GM19395 (cell line): ENCODE measurements at regions not wholly inside any gene's neighbourhood (a gene's known extent, or its start where the extent isn't known, plus 50 kb on each side); places are given as distances from the start of the nearest gene placed in this dataset.
"Not testable (repeated sequence)": the region's sequence is repeated elsewhere in the genome, so short reads cannot be mapped to it uniquely, and the experiment has no call there.

Experiments used
- ATAC-seq: cut with Tn5 transposase; IDR thresholded peaks from one replicate; pipeline ENCODE4 v1.9.1; 2021; ENCODE audit warnings: mild to moderate bottlenecking, moderate library complexity; ENCODE audit not compliant: unreplicated experiment

DNA sequence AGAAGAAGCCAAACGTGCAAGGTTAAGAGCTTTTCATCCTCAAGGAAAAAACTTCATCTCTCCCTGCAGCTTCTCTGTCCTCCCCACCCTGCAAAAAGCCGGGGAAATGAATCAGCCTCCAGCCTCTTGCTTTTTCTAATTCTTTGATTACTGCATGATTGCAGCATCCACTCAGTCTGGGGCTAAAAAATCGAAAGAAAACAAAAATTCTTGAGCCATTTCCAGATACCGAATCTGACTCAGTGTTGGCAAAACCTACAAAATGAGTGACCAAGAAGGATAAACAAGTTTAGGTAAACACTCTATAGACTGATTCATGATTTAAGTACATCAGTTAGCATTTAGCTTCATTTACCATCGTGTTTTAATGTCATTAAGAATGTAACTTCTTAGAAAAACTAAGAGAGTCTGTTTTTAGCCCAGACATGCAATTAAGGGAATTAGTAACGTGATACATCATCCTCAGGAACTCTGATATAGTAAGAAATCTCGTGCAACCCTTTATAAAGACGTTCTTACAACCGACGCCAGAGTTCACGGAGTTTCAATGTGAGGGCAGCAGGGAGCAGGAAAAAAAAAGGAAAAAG, 287.3 kb upstream of the FOXF1 start:
- no peak for ATAC-seq

DNA sequence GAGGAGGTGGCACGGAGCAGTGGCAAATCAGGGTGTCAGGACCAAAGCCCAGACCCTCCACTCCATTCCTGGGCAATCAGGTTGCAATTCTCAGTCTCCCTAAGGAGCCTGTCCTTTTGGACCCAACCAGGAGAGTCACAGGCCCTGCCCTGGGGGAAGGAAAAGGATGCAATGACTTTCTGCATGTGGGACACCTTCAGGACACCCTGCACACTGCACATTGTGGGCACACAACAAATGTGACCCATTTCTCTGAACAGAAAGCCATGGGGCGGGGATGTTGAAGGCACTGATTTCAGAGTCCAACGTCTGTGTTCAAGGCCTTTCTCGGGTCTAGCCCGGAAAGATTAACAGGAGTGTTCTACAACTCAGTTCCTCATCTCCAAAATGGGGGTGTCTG, 286.2 kb upstream of the FOXF1 start:
- ATAC-seq = no peak

DNA sequence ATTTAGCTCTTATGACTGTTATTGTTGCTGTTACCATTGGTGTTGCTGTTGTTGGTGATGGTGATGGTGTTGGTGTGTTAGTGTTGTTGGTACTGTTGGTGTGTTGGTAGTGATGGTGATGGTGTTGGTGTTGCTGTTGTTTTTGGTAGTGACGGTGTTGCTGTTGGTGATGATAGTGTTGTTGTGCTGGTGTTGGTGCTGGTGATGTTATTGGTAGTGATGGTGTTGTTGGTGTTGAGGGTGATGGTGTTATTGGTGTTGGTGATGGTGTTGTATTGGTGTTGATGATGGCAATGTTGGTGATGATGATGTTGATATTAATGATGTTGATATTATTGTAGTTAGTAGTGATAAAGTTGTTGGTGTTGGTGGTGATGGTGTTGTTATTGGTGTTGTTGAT, 285.7 kb upstream of the FOXF1 start:
- ATAC-seq = no peak

DNA sequence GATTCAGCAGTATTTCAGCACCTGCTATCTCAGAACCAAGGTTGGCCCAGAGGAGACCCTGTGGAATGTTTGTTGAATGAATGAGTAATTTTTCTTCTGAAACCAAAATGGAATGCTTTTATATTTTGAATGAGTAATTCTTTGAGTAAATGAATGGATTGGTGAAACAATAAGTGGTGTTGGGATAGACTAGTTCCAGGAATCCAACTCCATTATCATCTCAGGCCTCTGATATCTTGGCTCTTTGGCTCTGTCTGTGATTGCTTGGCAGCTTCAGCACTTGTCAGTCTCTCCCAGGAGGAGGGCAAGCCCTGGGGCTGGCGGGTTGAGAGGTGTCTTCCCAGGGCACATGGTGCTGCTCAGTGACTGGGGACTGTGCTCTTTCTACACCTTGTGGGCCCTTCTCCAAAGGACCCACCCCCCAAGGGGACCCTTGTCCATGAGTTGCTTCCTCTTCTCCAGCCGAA, 284.4 kb upstream of the FOXF1 start:
- no peak for ATAC-seq

DNA sequence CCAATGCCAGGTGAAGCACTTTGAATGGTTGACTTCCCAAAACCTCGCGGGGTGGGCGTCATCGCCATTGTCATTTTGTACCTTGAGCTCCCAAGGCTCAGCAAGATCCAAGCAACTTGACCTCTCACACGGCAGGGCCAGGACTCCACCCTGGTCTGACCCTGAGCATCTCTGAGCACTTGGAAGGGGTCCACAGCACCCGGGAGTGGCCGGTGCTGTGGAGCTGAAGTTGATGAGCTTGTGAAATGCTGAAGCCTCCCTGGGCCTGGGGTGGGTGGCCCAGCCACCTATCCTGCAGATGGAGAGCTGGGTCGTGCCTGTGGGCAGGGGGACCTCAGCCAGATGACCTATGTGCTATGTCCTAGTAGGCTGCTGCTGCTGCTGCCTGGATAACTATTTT, 283.3 kb upstream of the FOXF1 start:
- ATAC-seq = no peak

DNA sequence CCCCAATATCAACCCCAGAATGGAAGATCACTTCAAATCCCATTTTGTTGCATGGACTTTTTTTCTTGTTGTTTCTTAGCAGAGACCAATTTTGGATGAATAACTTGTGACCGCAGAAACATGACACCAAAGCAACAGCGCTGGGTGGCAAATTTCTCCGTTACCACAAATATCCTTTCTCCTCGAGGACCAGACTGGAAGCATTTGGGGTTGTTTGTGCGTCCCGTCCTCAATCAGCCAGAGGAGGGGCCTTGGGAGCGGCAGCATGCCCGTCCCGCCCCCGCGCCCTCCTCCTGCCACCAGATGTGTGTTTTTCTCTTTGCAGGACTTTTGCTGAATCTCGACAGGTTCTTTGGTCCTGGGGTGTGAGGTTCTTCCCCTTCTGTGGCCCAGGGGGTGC, 282.5 kb upstream of the FOXF1 start:
- ATAC-seq = no peak

DNA sequence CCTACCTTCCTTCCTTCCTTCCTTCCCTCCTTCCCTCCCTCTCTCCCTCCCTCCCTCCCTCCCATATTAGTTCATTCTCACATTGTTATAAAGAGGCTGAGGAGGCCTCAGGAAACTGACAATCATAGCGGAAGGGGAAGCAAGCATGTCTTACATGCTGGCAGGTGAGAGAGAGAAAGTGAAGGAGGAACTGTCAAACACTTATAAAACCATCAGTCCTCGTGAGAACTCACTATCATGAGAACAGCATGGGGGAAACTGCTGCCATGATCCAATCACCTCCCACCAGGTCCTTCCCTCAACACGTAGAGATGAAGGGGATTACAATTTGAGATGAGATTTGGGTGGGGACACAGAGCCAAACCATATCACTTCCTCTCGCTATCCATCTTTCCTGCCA, 281.6 kb upstream of the FOXF1 start:
- no peak for ATAC-seq

DNA sequence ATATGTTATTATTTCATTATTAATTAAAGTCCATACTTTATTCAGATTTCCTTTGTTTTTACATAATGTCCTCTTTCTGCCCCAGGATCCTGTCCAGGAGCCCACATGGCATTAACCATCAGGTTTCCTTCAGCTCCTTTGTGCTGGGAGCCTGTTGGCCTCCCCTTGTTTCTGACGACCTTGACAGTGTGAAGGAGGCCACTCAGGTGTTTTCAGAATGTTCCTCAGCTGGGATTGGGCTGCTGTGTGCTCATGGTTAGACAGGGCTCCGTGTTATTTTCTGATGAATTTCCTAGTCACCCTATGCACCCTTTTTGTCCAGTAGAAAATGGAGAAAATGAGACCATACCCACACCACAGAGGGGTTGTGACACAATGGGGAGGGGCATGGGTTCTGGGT, 281.0 kb upstream of the FOXF1 start:
- no peak for ATAC-seq

DNA sequence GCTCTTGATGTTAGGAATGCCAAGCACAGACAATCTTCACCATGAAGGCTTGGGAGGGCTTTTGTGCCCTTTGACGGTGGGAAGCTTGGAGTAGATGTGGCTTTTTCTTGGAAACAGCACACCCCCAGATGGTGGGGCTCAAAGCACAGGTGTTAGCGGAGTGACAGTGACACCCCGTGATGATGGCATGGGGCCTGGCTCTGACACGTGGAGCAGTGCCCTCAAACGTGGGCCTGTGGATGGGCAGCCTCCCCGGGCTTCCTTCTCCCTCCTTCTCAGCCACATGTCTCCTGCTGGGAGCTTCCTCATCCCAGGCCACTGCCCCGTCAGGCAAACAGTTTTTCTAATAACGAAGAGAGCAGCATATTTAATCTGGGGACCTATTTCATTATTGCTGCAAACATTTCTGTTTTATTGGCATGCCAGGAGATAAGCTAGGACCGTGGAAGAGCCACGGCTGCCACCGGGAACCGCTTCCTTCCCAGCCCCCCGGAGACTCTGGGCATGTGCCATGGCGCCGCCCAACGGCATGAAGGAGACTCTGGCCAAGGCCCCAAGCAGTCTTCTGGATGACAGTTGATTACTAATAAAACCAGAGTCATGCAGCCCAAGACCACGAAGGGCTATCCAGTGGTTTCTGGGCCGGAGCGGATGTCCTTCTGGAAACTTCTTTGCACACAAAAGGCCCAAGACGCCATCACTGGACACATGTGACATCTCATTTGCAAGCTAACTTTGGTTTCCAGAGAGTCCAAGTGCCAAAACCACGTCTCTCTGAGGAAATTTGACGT, 280.3 kb upstream of the FOXF1 start:
- ATAC-seq = no peak

DNA sequence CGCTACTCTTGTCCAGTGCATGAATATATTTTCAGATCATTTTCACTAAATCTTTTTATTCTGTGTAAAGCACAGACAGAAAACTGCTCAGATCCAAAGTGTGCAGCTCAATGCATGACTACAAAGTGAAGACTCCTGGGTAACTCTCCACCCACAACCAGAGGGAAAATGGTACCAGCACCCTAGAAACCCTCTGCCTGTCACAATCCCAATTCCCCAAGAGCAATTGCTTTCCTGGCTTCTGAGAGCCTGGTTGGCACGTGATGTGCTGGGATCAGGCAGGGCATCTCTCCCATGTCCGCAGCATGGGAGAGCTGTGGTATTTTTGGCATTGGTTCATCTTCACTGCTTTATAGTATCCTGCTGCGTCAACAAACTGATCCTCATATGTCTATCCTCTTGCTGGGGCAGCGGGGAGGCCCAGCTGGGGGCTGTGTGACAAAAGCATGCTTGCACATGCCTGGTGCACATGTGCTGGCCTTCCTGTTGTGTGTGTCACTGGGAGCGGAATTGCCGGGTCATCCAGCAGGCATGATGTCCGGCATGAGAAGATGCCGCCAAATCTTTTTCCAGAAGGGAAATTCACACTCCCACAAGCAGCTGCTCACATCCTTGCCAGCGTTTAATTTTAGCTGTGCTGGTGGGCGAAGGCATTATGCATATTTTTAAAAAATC, 278.9 kb upstream of the FOXF1 start:
- ATAC-seq = no peak

DNA sequence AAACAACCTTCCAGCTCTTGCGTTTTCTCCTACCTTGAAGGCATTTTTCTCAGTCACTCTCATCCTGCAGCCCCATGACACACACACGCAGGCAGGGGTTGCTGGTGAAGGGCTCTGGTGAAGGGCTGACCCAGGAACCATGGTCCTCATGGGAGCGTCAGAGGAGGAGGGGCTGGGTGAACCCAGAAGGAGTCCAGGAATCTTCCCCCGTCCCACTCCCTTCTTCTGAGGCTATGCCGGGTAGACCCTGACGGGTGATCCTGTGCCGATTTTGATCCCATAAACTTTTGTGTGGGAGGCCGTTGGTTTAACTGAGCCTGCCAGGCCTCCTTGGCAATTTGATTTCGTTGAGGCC, 278.4 kb upstream of the FOXF1 start:
- no peak for ATAC-seq

DNA sequence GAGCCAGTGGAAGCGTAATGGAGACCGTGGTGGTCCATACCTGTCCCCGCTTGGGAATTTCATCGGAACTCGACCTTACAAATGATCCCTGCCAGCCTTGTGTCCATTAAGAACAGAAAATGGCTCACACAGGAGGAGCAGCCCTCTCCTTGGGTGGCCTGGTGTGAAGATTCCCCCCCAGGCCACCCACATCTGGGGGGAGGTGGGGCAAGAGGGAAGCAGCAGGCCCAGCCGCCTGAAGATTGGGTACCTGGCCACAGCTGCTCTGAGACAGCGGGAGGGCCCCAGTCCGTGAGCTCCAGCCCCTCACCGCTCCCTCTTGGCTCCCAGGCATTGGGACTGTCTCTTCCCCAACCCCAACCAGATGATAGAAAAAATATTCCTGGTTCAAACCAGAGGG, 277.8 kb upstream of the FOXF1 start:
- ATAC-seq = no peak

DNA sequence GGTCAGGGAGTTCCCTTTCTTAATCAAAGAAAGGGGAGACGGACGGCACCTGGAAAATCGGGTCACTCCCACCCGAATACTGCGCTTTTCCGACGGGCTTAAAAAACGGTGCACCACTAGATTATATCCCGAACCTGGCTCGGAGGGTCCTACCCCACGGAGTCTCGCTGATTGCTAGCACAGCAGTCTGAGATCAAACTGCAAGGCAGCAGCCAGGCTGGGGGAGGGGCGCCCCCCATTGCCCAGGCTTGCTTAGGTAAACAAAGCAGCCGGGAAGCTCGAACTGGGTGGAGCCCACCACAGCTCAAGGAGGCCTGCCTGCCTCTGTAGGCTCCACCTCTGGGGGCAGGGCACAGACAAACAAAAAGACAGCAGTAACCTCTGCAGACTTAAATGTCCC, 276.8 kb upstream of the FOXF1 start:
- not testable (repeated sequence) for ATAC-seq

DNA sequence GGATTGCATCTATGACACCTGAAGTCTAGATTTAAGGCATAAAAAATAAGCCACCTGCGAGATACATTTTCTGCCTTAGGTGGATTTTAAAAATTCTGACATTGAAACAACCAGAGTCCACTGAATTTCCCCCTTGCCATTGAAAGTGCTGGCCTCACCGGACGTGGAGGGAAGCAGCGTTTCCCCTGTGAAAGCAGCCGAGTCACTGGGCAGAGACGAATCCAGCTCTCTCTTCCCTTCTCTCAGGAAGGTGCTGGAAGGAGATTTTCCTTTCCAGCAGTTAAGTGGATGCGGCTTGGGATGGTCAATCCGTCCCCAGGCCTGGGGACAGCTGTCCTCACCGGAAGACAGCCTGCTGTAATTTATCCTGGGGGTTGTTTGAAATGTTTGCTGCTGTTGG, 270.9 kb upstream of the FOXF1 start:
- no peak for ATAC-seq

DNA sequence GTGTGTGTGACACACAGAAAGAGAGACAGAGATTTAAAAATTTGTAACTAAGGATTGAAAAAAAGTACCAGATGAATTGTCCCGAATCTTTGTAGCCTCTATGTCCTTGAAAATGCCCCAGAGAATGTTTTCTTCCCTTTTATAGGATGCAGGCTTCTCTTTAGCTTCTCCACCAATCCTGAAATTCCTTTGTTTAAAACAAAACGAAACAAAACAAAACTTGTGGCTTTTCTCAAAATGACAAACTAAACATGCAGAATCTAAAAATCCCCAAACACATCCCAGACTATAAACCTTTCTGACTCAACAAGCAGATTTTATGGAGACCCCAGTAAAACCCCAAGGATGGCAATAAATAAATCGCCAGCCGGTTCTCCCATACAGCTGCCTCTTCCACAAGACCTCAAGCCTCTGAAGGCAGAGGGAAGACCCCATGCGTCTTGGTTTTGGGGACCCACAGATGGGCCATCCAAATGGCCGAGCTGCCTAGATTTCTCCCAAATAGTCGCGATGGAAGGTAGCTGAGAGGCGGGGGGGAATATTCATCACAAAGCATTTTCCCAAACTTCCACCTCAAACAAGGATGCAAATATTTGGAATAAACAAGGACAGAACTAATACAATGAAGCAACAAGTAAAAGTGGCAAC, 269.5 kb upstream of the FOXF1 start:
- ATAC-seq = no peak

DNA sequence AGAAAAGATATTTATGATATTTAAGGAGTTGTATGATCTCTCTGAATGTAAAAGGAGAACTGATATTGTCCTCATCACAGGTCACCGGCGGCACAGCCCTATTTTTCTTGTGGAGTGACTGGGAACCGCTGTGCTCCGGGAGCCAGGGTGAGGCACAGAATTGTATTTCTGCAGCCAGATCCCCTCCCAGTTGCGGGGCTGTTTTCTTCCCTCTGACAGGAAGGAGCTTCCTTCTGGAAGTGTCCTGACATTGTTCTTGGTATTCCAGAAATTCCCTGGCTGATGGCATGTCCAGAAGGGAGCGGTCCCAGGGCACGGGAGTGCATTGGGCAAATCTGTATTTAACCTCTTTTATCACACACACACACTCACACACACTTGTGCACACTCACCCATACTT, 268.6 kb upstream of the FOXF1 start:
- ATAC-seq = no peak

DNA sequence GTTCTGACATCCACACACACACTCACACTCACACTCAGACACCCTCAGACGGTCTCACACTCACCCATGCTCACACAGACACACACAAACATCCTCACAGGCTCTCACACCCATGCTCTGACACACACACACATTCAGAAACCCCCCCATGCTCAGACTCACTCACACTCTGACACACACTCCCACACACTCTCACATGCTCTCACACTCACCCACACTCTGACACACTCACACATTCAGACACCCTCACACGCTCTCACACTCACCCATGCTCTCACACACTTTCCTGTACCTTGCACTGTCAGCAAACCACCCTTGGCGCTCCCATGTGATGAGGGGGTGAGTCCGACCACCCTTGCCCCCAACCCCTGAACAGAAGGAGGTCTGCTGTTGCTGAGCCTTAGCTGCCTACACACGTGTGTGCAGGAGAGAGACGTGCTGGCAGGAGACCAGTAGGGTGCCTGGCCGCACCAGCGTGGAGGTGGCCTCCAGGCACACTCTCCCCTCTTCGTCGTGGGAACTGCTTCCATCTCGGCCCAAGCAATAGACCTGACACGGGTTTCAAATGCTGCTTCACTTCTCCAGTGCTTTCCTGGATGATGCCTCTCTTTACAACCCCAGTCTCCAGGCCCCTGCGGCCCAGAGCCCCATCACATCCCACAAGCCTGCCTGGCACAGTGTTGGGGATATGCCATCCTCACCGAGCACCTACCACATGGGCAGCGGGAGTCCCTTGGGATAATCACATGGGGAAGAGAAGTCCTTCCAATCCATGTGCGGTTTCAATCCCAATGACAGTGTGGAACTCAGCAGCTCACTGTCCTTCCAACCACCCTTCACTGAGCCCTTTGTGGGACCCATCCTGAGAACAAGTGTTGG, 267.8 kb upstream of the FOXF1 start:
- ATAC-seq = no peak

DNA sequence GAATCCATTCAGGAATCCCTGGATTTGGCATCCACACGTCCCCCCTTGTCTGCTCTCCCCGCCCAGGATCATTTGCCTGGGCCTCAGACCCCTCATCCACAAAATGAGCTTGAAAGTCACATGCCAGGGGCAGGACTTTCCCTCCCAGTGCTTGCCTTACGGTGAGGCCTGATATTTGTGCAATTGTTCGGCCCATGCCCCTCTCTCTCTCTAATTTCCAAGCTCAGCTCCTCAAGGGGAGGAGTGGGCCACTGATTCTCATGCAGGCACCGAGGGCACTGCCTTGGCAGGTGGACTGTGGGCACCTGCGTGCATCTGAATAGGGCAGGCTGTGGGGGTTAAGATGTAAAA, 267.2 kb upstream of the FOXF1 start:
- no peak for ATAC-seq

DNA sequence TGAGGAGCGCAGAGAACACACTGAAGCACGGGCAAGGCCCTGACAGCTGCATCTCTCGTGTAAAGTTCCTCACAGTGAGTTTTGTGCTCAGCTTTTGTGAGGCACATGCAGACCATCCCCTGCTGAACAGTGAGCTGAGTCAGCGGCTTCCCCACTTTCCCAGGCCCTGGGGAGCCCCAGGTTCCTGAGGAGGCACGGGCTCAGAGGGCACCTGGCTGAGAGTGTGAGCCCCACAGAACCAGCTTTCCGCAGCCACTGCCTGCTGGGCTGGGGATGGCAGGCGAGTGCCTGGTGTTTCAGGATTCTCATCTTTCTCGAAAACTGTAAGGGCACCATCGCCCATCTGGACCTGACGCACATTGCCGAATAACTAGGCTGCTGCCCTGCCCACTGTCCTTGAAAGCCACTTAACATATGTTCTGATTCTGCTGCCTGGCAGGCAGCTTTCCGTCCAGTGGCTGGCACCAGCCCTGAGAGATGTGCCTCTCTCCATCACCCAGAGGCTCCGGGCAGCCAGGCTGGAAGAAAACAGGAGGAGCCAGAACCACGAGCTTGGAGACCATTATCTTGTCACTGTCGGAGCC, 266.7 kb upstream of the FOXF1 start:
- ATAC-seq = no peak

DNA sequence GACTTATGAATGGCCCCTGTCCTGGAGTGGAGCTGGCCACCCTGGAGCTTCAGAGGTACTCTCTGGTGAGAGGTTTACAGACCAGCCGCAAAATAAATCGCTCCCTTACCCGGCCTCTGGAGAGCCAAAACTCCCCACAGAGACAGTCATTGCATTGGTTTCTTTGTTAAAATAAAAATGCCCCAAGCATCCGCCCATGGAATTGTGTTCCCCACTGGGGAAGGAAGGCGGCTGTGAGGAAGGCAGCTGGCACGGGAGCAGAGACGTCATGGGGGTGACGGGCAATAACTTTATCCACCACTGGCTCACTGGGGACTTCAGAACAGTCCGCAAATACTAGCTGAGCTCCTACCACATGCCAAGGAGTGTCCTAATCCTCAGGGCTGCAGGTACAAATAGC, 266.2 kb upstream of the FOXF1 start:
- no peak for ATAC-seq

DNA sequence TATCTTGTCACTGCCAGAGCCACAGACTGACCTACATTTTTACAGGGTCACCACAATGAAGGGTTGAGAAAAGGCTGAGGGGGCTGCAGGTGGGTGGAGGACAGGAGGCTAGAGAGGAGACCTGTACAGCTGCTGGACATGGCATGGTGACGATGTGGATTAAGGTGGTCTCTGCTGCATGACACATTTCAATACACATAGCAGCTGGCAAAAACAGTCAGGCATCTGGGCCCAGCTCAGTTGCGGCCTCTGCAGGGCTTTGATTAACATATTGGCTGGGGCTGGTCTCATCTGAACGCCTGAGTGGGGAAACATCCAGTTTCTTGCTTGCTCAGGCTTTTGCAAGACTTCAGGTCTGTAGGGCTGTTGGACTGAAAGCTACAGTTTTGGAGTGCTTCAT, 265.4 kb upstream of the FOXF1 start:
- ATAC-seq = no peak
